SKM-1 treated with dmso at 0.1 percent for 144 hours (cell line): ENCODE measurements at regions not wholly inside any gene's neighbourhood (a gene's known extent, or its start where the extent isn't known, plus 50 kb on each side); places are given as distances from the start of the nearest gene placed in this dataset.

Source experiments
- DNase-seq: peaks from one replicate; lab custom pipeline; 2025; ENCODE audit not compliant: unreplicated experiment; lab: John Stamatoyannopoulos, UW

GRCh38 chr10:63707254-63707910 lies 186.2 kb downstream of the REEP3 start:
- DNase-seq: no peak

GRCh38 chr10:63708421-63708820 lies 187.2 kb downstream of the REEP3 start:
- DNase-seq: no peak

DNA sequence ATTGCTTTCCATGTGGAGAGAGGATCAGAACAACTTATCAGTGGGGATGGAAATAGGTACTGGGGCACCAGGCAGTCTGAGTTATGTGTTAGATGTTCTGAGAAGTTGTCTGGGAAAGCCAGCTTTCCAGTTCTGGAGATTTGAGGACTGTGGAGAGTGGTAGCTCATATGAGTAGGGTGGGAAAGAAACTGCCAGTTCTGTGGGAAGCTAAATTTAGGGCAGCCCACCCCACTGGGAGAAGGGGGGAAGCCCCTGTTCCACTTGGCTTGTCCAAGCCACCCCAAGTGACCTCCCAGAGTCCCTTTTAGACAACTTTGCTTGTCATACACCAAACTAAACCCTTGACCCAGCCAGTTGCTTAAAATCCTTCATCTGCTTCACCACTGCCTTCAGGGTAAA lies 189.5 kb downstream of the REEP3 start:
- no peak for DNase-seq

DNA sequence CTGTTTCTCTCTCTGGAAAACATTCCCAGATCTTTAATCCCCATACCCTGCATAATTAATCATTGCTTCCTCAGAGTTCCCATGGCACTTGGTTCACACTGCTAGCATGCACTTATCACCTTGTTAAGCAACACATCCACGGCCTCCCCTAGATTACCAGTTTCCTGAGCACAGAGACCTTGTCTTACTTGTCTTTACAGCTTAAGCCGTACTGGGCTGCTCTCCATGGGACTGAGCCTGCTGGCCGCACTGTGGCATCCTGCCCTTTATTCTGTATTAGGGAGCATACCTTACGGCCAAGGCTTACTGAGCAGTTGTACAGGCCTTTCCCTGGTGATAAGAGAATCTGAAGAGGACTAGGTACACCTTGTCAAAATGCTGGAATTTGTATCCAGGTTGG lies 190.2 kb downstream of the REEP3 start:
- no peak for DNase-seq

GRCh38 chr10:63711867-63712716 lies 190.9 kb downstream of the REEP3 start:
- DNase-seq: no peak

DNA sequence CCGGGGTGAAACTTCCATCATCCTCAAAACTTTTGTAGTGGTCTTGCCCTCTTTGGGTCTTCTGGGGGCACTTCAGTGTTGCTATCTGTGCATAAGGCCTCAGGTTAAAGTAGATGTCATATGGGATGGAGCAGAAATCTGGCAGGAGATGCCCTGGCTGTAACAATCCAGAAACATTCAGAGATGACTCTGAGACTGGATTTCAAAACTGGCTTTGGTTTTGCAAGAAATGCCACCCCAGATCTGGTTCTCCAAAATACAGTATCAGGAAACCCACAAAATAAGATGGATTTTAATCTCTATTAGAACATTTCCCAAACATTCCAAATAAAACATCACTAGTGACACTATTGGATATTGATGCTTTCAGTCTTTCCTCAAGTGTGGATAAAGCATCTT lies 191.5 kb downstream of the REEP3 start:
- no peak for DNase-seq

- DNase-seq: no peak
Measured at GRCh38 chr10:63713191-63714144, 192.3 kb downstream of the REEP3 start.

DNA sequence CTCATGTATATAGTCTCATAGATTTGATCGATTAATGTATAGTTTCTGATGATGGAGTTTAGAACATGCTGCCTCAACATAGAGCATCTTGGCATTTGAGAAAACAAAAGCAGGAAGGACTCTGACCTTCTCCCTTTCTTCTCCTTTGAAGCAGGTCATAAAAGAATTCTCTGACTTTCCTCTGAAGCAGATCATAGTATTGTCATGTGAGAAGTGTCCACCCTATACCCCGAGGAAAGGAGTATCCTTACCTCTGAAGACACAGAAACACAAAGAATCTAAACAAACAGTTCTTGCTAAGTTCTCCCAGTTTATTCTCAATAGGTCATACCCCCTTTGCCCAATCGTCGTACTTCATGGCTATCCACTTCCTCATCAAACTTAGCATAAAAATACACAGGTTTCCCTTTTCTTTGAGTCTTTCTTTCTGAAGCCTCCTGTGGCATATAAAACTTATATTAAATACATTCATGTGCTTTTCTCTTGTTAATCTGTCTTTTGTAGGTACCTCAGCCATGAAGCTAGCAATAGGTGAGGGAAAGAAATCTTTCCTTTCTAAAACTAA lies 194.9 kb downstream of the REEP3 start:
- DNase-seq: no peak

DNA sequence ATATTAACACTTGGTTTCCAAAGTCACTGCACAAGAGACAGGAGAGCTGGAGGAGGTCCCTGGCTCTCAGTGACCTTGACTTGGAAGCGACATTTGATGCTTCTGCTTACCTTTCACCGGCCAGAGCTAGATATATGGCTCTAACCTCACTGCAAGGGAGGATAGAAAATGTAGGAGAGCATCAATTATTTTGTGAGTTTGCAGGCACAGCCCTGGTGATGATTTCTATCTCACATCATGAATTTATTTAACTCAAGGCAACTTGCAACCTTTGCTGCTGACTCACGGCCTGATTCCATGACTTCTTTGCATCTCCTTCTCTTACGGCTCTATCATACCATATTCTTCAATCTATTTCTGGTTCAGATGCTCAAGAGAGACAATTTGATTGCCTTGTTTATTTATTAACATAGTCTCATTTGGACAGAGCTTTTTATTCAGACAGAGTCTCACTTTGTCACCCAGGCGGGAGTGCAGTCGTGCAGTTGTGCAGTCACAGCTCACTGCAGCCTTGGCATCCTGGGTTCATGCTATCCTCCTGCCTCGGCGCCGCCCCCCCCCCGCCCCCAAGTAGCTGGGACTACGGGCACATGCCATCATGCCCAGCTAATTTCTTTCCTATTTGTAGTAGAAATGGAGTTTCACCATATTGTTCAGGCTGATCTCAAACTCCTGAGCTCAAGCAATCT lies 196.0 kb downstream of the REEP3 start:
- no peak for DNase-seq

DNA sequence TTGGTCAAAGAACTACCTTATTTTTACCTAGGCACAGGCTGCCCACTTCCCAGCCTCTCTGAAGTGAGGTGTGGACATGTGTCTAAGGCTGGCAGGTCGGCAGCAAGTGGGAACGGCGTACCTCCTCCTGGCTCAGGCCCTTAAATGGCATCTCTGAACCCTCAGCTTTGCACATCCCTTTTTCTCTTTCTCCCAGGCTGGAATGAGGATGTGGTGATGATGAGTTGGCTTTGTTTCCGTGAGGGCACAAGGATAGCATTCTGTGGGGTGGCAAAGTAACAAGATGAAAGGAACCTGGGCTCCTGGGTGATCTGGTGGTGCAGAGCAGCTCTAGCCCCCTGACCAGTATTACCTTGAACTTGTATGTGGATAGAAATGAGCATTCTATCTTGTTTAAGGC lies 196.8 kb downstream of the REEP3 start:
- DNase-seq: no peak

DNA sequence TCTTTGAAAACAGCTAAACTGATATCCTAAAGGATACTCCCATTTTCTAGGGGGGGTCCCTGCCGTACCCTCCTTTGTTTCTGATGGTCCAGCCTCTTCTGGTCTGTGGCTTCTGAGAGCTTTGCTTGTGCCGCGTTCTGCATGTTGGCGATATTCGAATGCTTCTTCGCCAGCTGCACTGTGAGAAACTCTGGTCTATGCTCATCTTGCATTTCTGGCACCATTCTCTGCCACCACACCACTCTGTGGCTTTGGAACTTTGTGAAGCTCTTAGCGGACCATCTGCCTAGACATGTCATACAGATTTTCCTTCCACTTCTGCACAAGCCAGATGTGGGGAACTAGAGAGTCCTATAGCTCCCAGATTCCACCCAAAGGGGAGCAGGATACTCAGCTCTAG lies 197.2 kb downstream of the REEP3 start:
- DNase-seq: no peak

DNA sequence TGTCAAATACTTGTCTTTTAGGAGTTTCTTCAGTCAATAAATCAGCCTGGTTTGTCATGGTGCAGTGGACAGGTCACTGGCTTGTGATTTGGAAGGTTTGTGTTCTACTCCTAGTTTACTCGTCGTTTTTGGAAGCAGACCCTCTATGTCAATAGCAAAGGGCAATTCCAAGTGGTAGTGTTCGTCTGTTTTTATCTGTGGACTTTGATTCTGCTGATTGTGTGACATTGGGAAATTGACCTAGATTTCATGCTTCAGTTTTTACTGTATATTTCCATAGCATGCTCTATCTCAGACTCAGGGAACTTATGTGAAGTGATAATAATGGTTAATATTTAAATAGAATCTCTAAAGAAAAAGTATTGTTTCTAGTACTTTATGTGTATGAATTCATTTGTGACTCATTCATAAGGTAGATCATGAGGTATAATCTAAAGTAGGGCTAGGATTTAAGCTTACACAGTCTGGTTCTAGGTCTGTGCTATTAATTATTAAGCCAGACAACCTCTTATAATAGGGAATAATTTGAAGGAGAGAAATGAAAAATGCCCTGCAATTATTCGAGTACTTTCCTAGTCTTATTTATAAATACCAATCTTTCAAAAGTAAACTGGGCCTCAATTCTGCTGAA lies 198.1 kb downstream of the REEP3 start:
- DNase-seq: no peak

DNA sequence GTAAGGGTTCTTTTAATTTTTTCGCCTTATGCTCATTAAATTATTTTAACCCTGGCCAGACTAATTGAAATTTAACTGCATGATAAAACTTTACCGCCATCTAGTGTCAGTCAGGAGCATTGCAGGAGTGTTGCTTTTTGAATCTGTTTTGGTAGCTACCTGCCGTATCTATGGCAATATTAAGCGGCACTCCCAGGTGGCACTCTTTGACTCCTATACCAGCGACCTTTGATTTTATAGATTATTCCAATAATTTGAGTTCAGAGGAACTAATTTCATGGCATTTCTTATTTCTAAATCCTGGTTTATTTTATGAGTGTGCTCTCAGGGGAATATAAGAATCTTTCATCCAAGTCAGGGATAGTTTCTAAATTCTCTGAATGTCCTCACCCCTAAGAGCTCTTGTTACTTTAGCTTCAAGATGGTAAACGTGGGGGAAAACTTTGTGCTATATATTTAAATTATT lies 198.9 kb downstream of the REEP3 start:
- peak; percentile 56 for DNase-seq

DNA sequence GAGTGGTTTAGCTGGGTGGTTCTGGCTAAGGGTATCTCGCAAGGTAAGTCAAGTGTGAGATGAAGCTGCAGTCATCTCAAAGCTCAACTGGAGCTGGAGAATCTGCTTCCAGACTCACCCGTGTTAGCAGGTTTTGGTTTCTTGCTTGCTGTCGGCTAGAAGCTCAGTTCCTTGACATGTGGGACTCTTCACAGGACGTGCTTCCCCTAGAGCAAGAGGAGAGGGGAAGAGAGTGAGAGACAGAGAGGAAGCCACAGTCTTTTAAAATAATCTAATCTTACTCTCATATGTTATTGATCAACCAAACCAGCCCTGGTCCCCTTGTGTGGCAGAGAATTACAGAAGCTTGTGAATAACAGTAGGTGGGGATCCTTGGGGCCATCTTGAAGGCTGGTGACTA lies 199.5 kb downstream of the REEP3 start:
- no peak for DNase-seq

- no peak for DNase-seq
Measured at GRCh38 chr10:63722537-63722936, 201.3 kb downstream of the REEP3 start.

DNA sequence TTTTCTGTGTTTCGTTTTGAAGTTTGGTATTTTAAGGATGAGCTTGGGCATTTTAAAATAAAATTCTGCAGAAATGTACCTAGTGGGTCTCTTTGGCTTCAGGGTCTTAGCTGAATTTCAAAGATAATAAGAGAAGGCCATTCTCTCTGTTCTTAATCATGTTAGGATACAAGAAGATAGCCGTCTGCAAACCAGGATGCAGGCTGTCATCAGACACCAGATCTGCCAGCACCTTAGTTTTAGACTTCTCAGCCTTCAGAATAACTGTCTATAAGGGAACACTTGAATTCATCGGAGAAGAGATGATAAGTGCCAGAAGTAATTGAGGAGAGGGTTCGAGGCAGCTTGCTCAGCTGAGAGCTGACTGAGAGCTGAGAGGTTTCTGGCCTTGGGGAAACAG lies 202.1 kb downstream of the REEP3 start:
- no peak for DNase-seq

DNA sequence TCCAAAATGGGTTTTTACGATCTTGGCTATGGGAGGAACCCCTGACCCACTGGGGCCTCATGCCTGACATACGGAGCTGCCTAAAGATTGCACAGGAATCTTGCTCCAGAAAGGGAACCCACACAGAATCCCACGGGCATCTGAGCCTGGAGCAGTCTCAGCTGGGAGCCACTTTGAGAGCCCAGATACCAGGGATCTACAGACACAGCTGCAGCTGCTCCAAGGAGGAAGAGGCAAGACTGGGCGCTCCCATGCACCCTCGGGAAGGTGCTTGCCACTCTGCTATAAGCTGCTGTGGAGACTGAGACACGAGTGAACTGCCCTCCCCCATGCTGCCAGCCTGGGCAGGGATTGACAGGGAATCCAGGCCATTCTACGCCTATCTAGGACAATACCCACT lies 202.5 kb downstream of the REEP3 start:
- no peak for DNase-seq

DNA sequence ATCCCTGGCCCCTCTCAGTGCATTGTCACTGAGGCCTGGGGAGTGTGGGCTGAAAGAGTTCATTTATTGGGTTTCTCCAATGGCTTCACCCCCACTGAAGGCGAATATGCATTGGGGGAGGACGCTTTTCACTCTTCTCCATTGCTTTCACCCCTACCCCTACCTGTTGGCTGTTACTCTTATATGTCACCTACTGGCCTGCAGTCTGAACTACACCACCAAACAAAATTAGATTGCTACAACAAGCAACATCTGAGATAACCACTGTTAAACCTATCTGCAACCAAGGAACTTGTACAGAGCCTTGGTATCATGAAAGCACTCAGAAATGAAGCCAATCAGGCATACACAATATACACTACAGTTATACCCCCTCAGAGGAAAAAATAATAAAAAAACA lies 203.7 kb downstream of the REEP3 start:
- no peak for DNase-seq

DNA sequence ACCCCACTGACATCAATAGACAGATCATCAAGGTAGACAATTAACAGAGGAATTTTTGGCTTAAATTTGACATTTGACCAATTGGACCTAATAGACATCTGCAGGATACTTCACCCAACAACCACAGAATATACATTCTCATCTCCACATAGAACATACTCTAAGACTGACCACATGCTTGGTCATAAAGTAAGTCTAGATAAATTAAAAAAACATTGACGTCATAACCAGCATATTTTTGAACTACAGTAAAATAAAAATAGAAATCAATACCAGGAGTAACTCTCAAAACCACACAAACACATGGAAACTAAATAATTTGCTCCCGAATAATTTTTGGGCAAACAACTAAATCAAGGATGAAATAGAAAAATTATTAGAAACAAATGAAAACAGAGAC lies 205.7 kb downstream of the REEP3 start:
- no peak for DNase-seq

DNA sequence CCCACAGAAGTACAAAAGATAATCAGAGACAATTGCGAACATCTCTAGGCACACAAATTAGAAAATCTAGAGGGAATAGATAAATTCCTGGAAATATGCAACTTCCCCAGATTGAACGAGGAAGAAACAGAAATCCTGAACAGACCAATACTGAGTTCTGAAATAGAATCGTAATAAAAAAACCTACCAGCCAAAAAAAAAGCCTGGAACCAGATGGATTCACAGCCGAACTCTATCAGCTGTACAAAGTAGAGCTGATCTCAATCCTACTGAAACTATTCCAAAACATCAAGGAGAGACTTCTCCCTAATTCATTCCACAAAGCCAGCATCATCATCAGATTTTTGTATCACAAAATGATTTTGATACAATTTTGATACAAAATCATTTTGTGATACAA lies 206.4 kb downstream of the REEP3 start:
- DNase-seq: no peak
